HG02763 (cell line): ENCODE measurements at regions not wholly inside any gene's neighbourhood (a gene's known extent, or its start where the extent isn't known, plus 50 kb on each side); places are given as distances from the start of the nearest gene placed in this dataset.

Experiments
- ATAC-seq: cut with Tn5 transposase; IDR thresholded peaks from one replicate; pipeline ENCODE4 v1.9.1; 2021; ENCODE audit warnings: mild to moderate bottlenecking, moderate library complexity; ENCODE audit not compliant: unreplicated experiment

GRCh38 chr2:12074845-12075217 lies 328.4 kb downstream of the LPIN1 start:
- no peak for ATAC-seq

- no peak for ATAC-seq
Observed at GRCh38 chr2:12075603-12076002, 329.2 kb downstream of the LPIN1 start.

- ATAC-seq, result no peak
Observed at GRCh38 chr2:12076810-12077209, 330.4 kb downstream of the LPIN1 start.

GRCh38 chr2:12080360-12080759 lies 333.9 kb downstream of the LPIN1 start:
- ATAC-seq, result no peak

- ATAC-seq, result no peak
Observed at GRCh38 chr2:12081481-12082210, 335.2 kb downstream of the LPIN1 start.

GRCh38 chr2:12083081-12083581 lies 336.7 kb downstream of the LPIN1 start:
- no peak for ATAC-seq

- ATAC-seq, result no peak
Observed at GRCh38 chr2:12083713-12084419, 337.4 kb downstream of the LPIN1 start.

- no peak for ATAC-seq
Observed at GRCh38 chr2:12087175-12087574, 340.7 kb downstream of the LPIN1 start.

- no peak for ATAC-seq
Observed at GRCh38 chr2:12087671-12088380, 341.4 kb downstream of the LPIN1 start.

- no peak for ATAC-seq
Observed at GRCh38 chr2:12089001-12089400, 342.6 kb downstream of the LPIN1 start.

- no peak for ATAC-seq
Observed at GRCh38 chr2:12089496-12089895, 343.1 kb downstream of the LPIN1 start.

- no peak for ATAC-seq
Observed at GRCh38 chr2:12090072-12090471, 343.6 kb downstream of the LPIN1 start.

GRCh38 chr2:12090590-12090989 lies 344.2 kb downstream of the LPIN1 start:
- ATAC-seq, result no peak

- no peak for ATAC-seq
Observed at GRCh38 chr2:12091201-12091806, 344.9 kb downstream of the LPIN1 start.

- ATAC-seq, result no peak
Observed at GRCh38 chr2:12094134-12094533, 347.7 kb downstream of the LPIN1 start.

- no peak for ATAC-seq
Observed at GRCh38 chr2:12096051-12096787, 349.8 kb downstream of the LPIN1 start.

- ATAC-seq, result no peak
Observed at GRCh38 chr2:12096788-12097449, 350.5 kb downstream of the LPIN1 start.

- no peak for ATAC-seq
Observed at GRCh38 chr2:12097859-12098258, 351.4 kb downstream of the LPIN1 start.

GRCh38 chr2:12099374-12099773 lies 352.9 kb downstream of the LPIN1 start:
- no peak for ATAC-seq

GRCh38 chr2:12102679-12103078 lies 356.2 kb downstream of the LPIN1 start:
- no peak for ATAC-seq
